ENCODE measurements at regions not wholly inside any gene's neighbourhood (a gene's known extent, or its start where the extent isn't known, plus 50 kb on each side); places are given as distances from the start of the nearest gene placed in this dataset.

DNA sequence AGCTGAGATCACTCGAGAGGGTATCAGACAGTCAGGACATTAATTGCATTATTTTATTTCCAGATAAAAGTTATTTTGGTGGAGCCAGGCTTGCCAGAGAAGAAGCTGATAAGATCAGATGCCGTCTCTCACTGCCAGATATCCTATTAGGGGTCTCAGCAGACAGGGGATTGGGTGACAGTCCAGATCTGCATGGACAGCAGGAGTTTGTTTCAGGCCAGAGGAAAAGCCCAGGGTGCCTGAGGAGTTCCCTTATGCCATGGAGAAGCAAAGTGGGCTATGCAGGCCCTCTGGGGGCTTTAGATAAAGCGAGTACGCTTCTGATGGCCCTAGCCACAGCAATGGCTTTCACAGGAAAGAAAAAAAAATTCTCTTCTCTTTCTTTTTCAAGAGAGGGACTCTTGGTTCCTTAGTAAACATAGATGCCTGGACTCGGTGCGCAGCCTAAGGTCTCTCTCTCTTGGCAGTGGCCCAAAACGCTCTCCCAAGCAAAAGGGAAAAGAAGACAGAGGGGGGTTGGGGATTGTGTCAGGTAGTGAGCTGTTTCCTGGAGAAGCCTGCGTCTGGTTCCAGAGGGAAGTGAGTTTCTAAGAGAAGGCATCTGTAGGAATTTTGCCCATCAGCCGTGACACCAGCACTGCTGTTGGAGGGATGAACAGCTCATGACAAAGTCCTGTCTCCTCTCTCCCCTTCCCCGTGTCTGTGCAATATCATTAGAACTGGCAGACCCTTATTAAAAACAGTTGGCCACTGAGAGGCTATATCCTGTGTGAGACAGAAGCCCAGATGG, 166.3 kb upstream of the FOXF1 start:
- peak overlapping the region; percentile 81 for H3K27ac ChIP-seq
- DNase-seq (no peak), ATAC-seq (no peak)
- no peaks in the 10 kb centered on the region for H3K9me3 ChIP-seq
- H3K36me3 ChIP-seq: no peaks in the 10 kb centered on the region
- peak overlapping the region; percentile 24 for H3K4me3 ChIP-seq
- peaks cover 15% of the 10 kb centered on the region for H3K4me1 ChIP-seq
- peaks cover 19% of the 10 kb centered on the region for H3K27me3 ChIP-seq (ENCODE audit: low read depth)
- intact Hi-C loops (cut with DNase I): no loop called here
- no peak for TF ChIP-seq CTCF (IDR thresholded peaks at IDR 0.05)

DNA sequence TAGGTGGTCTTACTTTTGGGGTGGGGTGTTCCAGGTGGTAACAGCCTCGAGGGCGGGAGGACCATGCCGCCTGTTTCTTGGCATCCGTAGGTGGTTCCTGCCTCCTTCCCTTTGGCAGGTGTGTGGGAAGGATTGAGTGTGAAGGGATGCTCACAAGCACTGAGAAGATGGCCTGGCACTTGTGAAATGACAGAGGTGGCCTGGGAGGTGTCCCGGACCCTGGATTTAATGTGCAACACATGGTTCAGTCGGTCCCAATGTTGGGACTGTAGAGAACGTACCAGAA, 165.8 kb upstream of the FOXF1 start:
- Histone ChIP-seq H3K27ac (peak overlapping the region; percentile 81), H3K27me3 (ENCODE audit: low read depth) (peaks cover 20% of the 10 kb centered on the region), H3K9me3 (no peaks in the 10 kb centered on the region), H3K4me1 (peaks cover 15% of the 10 kb centered on the region), H3K36me3 (no peaks in the 10 kb centered on the region), H3K4me3 (no peak overlapping the region)
- no peak for DNase-seq
- no peak for ATAC-seq
- TF ChIP-seq CTCF (IDR thresholded peaks at IDR 0.05): no peak
- intact Hi-C loops (cut with DNase I): no loop called here

DNA sequence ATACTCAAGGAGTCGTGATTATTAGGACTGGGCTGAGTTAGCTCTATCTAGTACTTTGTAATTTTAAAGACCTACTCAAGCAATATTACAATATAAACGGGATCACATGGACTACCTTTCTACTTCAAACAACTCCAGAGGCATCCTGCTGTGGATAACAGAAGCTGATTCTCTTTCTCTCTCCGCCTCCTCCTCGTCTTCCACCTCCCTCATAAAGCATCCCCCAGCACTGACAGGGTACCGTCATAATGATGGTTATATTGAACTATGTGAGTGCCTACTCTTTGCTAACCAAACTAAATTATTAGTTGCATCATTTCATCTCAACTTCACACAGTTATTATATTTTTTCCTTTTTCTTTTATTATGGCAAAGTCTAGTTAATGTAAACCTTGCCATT, 165.4 kb upstream of the FOXF1 start:
- no peaks in the 10 kb centered on the region for H3K9me3 ChIP-seq
- intact Hi-C loops (cut with DNase I): no loop called here
- DNase-seq (no peak), ATAC-seq (no peak)
- peaks cover 20% of the 10 kb centered on the region for H3K27me3 ChIP-seq (ENCODE audit: low read depth)
- no peak overlapping the region for H3K27ac ChIP-seq
- no peaks in the 10 kb centered on the region for H3K36me3 ChIP-seq
- H3K4me1 ChIP-seq: peaks cover 15% of the 10 kb centered on the region
- H3K4me3 ChIP-seq: no peak overlapping the region
- no peak for TF ChIP-seq CTCF (IDR thresholded peaks at IDR 0.05)

DNA sequence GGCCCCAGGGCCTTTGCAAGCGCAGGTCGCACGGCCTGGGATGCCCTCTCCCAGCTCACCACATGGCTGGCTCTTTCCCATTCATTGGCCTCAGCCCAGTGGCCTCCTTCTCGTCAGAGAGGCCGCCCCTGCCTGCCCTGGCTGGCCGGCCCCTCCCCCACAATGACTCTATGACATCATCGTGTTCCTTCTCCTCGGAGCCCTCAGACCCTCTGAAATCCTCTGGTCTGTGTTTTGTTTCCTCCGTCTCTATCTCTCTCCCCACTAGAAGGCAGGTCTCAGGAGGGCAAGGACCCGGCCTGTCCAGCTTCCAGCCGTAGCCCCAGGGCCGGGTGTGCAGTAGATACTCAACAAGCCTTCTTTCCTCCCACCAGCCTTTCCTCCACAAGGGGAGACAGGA, 164.8 kb upstream of the FOXF1 start:
- ATAC-seq (no peak), DNase-seq (no peak)
- Histone ChIP-seq H3K9me3 (no peaks in the 10 kb centered on the region), H3K36me3 (no peaks in the 10 kb centered on the region), H3K27ac (no peak overlapping the region), H3K27me3 (ENCODE audit: low read depth) (peaks cover 20% of the 10 kb centered on the region), H3K4me1 (peaks cover 15% of the 10 kb centered on the region), H3K4me3 (no peak overlapping the region)
- intact Hi-C loops (cut with DNase I): no loop called here
- TF ChIP-seq CTCF (IDR thresholded peaks at IDR 0.05): no peak

GRCh38 chr16:86346034-86346433, 164.3 kb upstream of the FOXF1 start:
- no peak for TF ChIP-seq CTCF (IDR thresholded peaks at IDR 0.05)
- peaks cover 15% of the 10 kb centered on the region for H3K4me1 ChIP-seq
- DNase-seq: no peak
- no peaks in the 10 kb centered on the region for H3K9me3 ChIP-seq
- peaks cover 25% of the 10 kb centered on the region for H3K27me3 ChIP-seq (ENCODE audit: low read depth)
- intact Hi-C loops (cut with DNase I): no loop called here
- no peak overlapping the region for H3K27ac ChIP-seq
- no peak for ATAC-seq
- H3K36me3 ChIP-seq: no peaks in the 10 kb centered on the region
- no peak overlapping the region for H3K4me3 ChIP-seq
